OCI-LY1 (cell line): ENCODE measurements at regions not wholly inside any gene's neighbourhood (a gene's known extent, or its start where the extent isn't known, plus 50 kb on each side); places are given as distances from the start of the nearest gene placed in this dataset.

Source experiments
- EZH2 ChIP-seq: fragments of 200-600 bp; sonication (generic), shearing (Covaris generic); IDR thresholded peaks from 2 replicates; pipeline ENCODE4 v1.8.0; 2017; ENCODE audit warnings: borderline replicate concordance, mixed run types, mild to moderate bottlenecking, antibody characterized with exemption, low read length, moderate library complexity, mixed read lengths
- TF ChIP-seq, protein P1 (sequence below): fragments of 200-600 bp; sonication (generic), shearing (Covaris generic); IDR thresholded peaks from 2 replicates; pipeline ENCODE4 v1.5.1; 2017; ENCODE audit warnings: mild to moderate bottlenecking, antibody characterized with exemption, low read length, moderate library complexity, mixed read lengths

DNA sequence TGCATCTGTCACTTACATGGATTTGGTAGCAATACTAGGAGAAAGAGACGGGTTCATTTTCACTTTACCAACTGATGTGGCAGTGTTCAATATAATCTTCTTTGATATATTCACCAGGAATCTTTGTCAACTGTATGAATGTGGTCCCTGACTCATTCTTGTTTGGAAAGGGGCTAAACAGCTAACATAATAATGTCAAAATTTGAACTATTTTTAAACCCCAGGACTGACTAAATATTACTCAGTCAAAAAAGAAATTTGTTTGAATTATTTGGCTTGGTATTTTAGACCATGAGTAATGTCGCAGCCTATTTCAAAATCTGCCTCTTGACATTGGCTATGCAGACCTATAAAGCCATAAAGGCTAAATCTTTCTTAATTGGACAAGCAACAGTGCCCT is 413.7 kb upstream of the RGPD4 start:
- TF ChIP-seq, protein P1, sequence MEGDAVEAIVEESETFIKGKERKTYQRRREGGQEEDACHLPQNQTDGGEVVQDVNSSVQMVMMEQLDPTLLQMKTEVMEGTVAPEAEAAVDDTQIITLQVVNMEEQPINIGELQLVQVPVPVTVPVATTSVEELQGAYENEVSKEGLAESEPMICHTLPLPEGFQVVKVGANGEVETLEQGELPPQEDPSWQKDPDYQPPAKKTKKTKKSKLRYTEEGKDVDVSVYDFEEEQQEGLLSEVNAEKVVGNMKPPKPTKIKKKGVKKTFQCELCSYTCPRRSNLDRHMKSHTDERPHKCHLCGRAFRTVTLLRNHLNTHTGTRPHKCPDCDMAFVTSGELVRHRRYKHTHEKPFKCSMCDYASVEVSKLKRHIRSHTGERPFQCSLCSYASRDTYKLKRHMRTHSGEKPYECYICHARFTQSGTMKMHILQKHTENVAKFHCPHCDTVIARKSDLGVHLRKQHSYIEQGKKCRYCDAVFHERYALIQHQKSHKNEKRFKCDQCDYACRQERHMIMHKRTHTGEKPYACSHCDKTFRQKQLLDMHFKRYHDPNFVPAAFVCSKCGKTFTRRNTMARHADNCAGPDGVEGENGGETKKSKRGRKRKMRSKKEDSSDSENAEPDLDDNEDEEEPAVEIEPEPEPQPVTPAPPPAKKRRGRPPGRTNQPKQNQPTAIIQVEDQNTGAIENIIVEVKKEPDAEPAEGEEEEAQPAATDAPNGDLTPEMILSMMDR = no peak
- no peak for TF ChIP-seq EZH2
